MV-4-11 (cell line): ENCODE measurements at regions not wholly inside any gene's neighbourhood (a gene's known extent, or its start where the extent isn't known, plus 50 kb on each side); places are given as distances from the start of the nearest gene placed in this dataset.
"Not testable (repeated sequence)": the region's sequence is repeated elsewhere in the genome, so short reads cannot be mapped to it uniquely, and the experiment has no call there.

ENCODE experiments used
- DNase-seq: peaks from one replicate; lab custom pipeline; 2025; lab: John Stamatoyannopoulos, UW

- no peak for DNase-seq
Measured at GRCh38 chr11:23759489-23759888, 737.4 kb upstream of the LUZP2 start.

GRCh38 chr11:23764286-23764685, 732.6 kb upstream of the LUZP2 start:
- DNase-seq, result no peak

GRCh38 chr11:23765682-23766252, 731.1 kb upstream of the LUZP2 start:
- no peak for DNase-seq

GRCh38 chr11:23767576-23767975, 729.3 kb upstream of the LUZP2 start:
- DNase-seq, result no peak

- DNase-seq, result no peak
Measured at GRCh38 chr11:23769214-23769613, 727.6 kb upstream of the LUZP2 start.

GRCh38 chr11:23772081-23772480, 724.8 kb upstream of the LUZP2 start:
- no peak for DNase-seq

- DNase-seq, result no peak
Measured at GRCh38 chr11:23778971-23779370, 717.9 kb upstream of the LUZP2 start.

GRCh38 chr11:23780231-23780630, 716.6 kb upstream of the LUZP2 start:
- DNase-seq, result no peak

- no peak for DNase-seq
Measured at GRCh38 chr11:23781803-23782560, 714.9 kb upstream of the LUZP2 start.

- not testable (repeated sequence) for DNase-seq
Measured at GRCh38 chr11:23786974-23787373, 709.9 kb upstream of the LUZP2 start.

- DNase-seq, result no peak
Measured at GRCh38 chr11:23789200-23789853, 707.5 kb upstream of the LUZP2 start.

GRCh38 chr11:23789938-23790371, 706.9 kb upstream of the LUZP2 start:
- DNase-seq, result peak; percentile 80

- DNase-seq, result no peak
Measured at GRCh38 chr11:23797624-23798419, 699.0 kb upstream of the LUZP2 start.

GRCh38 chr11:23834306-23834705, 662.5 kb upstream of the LUZP2 start:
- DNase-seq, result not testable (repeated sequence)

GRCh38 chr11:23836981-23837380, 659.9 kb upstream of the LUZP2 start:
- DNase-seq, result no peak

GRCh38 chr11:23840872-23841271, 656.0 kb upstream of the LUZP2 start:
- DNase-seq, result no peak

GRCh38 chr11:23846902-23847422, 649.9 kb upstream of the LUZP2 start:
- DNase-seq, result peak; percentile 74

- DNase-seq, result no peak
Measured at GRCh38 chr11:23851216-23851615, 645.6 kb upstream of the LUZP2 start.

GRCh38 chr11:23856654-23857053, 640.2 kb upstream of the LUZP2 start:
- DNase-seq, result peak; percentile 18

- no peak for DNase-seq
Measured at GRCh38 chr11:23859087-23859486, 637.8 kb upstream of the LUZP2 start.

- DNase-seq, result no peak
Measured at GRCh38 chr11:23861615-23862014, 635.2 kb upstream of the LUZP2 start.

- no peak for DNase-seq
Measured at GRCh38 chr11:23865341-23865975, 631.4 kb upstream of the LUZP2 start.
